HepG2 (cell line): ENCODE measurements at regions not wholly inside any gene's neighbourhood (a gene's known extent, or its start where the extent isn't known, plus 50 kb on each side); places are given as distances from the start of the nearest gene placed in this dataset.

Experiments used
- ATAC-seq: fragments of 200-7000 bp; cut with Tn5 transposase; 3 replicates; pipeline ENCODE4 v1.9.1; 2020; ENCODE audit warnings: mild to moderate bottlenecking, moderate library complexity
- BruUV-seq: library from RNA; stranded (reverse); fragments of 400-500 nt; replicated peaks from 2 replicates; lab custom pipeline; 2021; lab: Mats Ljungman, UMichigan
- CTCF ChIA-PET: fragments of 300-600 bp; formaldehyde crosslinking; extraction: SDS; loops from one replicate; lab custom pipeline; 2021; ENCODE audit warnings: low total read pairs, inconsistent platforms, low intra/inter-chr PET ratio; lab: Yijun Ruan, JAX
- POLR2A ChIA-PET: fragments of 350-600 bp; sonication (Branson Sonifier 250); formaldehyde crosslinking; loops from one replicate; lab custom pipeline; 2020; ENCODE audit warnings: antibody characterized with exemption, inconsistent platforms; lab: Yijun Ruan, JAX
- DNase-seq: peaks from one replicate; pipeline ENCODE4 v3.0.0-alpha.2; 2015; ENCODE audit warnings: low spot score
- FAIRE-seq: peaks from 3 replicates; lab custom pipeline; 2011; peaks lifted over from hg19 to GRCh38; lab: Jason Lieb, UNC
- H2AFZ ChIP-seq: one replicate; pipeline ENCODE4 v1.6.1; 2011; ENCODE audit warnings: low read length, inconsistent platforms
- H3K27ac ChIP-seq: fragments of 300-600 bp; 3 replicates; pipeline ENCODE4 v1.8.0; 2011; ENCODE audit warnings: mixed run types, mild to moderate bottlenecking, mixed read lengths, low read length, inconsistent platforms; ENCODE audit not compliant: insufficient read depth; ENCODE audit errors: extremely low read length
- H3K27me3 ChIP-seq, 2 experiments: fragments of 200-600 bp in 1 of 2; 2 replicates in 1 of 2; 3 replicates in 1 of 2; pipeline versions ENCODE4 v1.6.0 to v1.8.0; 2011; ENCODE audit warnings: low read length in 2 of 2, mild to moderate bottlenecking in 2 of 2, moderate library complexity in 2 of 2, inconsistent platforms in 1 of 2; ENCODE audit not compliant: insufficient read depth in 2 of 2, control insufficient read depth in 1 of 2
- H3K36me3 ChIP-seq, 2 experiments: fragments of 200-600 bp in 1 of 2; replicated peaks in 1 of 2; 2 replicates in 1 of 2; 3 replicates in 1 of 2; pipeline versions ENCODE4 v1.5.1 to v1.8.0; 2011; ENCODE audit warnings: low read length in 2 of 2, inconsistent platforms in 1 of 2; ENCODE audit not compliant: insufficient read depth in 2 of 2, control insufficient read depth in 1 of 2
- H3K4me1 ChIP-seq: 2 replicates; pipeline ENCODE4 v1.5.1; 2012; ENCODE audit warnings: low read length, inconsistent platforms; ENCODE audit not compliant: insufficient read depth
- H3K4me2 ChIP-seq: 2 replicates; pipeline ENCODE4 v1.6.0; 2011; ENCODE audit warnings: low read depth, low read length, inconsistent platforms
- H3K4me3 ChIP-seq, 3 experiments: fragments of 200-600 bp in 1 of 3; sonication (generic), shearing (Covaris generic) in 1 of 3; replicated peaks in 1 of 3; 2 replicates each; pipeline ENCODE4 v1.5.1; 2011 to 2016; ENCODE audit warnings: low read length in 3 of 3, inconsistent platforms in 2 of 3, low read depth in 2 of 3, mild to moderate bottlenecking in 2 of 3, control low read depth in 1 of 3, mixed read lengths in 1 of 3; ENCODE audit not compliant: insufficient read depth in 1 of 3
- H3K79me2 ChIP-seq: one replicate; pipeline ENCODE4 v1.6.1; 2011; ENCODE audit warnings: low read length, inconsistent platforms; ENCODE audit not compliant: insufficient read depth
- H3K9ac ChIP-seq: 2 replicates; pipeline ENCODE4 v1.6.0; 2011; ENCODE audit warnings: mild to moderate bottlenecking, low read depth, low read length, inconsistent platforms; ENCODE audit not compliant: insufficient read depth
- H3K9me3 ChIP-seq: 2 replicates; pipeline ENCODE4 v1.5.1; 2012; ENCODE audit warnings: mild to moderate bottlenecking, low read length
- H4K20me1 ChIP-seq: 2 replicates; pipeline ENCODE4 v1.6.0; 2011; ENCODE audit warnings: inconsistent platforms, mild to moderate bottlenecking, low read length, moderate library complexity; ENCODE audit not compliant: insufficient read depth
- ARNTL ChIP-seq: sonication (generic); formaldehyde crosslinking; IDR thresholded peaks from 2 replicates; pipeline ENCODE4 v1.4.0; 2020; ENCODE audit warnings: mild to moderate bottlenecking, missing genetic modification reagents
- ATRX ChIP-seq: sonication (generic); formaldehyde crosslinking; IDR thresholded peaks from 2 replicates; pipeline ENCODE4 v1.4.0; 2020; ENCODE audit warnings: missing genetic modification reagents, borderline replicate concordance
- HOXD1 ChIP-seq: sonication (generic); formaldehyde crosslinking; IDR thresholded peaks from 2 replicates; pipeline ENCODE4 v1.5.0; 2020; ENCODE audit warnings: missing genetic modification reagents
- KDM5B ChIP-seq: sonication (generic); formaldehyde crosslinking; IDR thresholded peaks from 2 replicates; pipeline ENCODE4 v1.4.0; 2020; ENCODE audit warnings: missing genetic modification reagents, mild to moderate bottlenecking, borderline replicate concordance
- SSRP1 ChIP-seq: IDR thresholded peaks from 2 replicates; pipeline ENCODE4 v1.6.1; 2016; ENCODE audit warnings: control low read depth
- ZBTB34 ChIP-seq: sonication (generic); formaldehyde crosslinking; IDR thresholded peaks from 2 replicates; pipeline ENCODE4 v1.8.0; 2022; ENCODE audit warnings: mild to moderate bottlenecking, missing genetic modification reagents
- ZBTB37 ChIP-seq: sonication (generic); formaldehyde crosslinking; IDR thresholded peaks from 2 replicates; pipeline ENCODE4 v1.4.0; 2020; ENCODE audit warnings: mild to moderate bottlenecking, missing genetic modification reagents
- ZBTB7B ChIP-seq: sonication (generic); formaldehyde crosslinking; IDR thresholded peaks from 2 replicates; pipeline ENCODE4 v1.4.0; 2020; ENCODE audit warnings: missing genetic modification reagents
- ZBTB8A ChIP-seq: sonication (generic); formaldehyde crosslinking; IDR thresholded peaks from 2 replicates; pipeline ENCODE4 v1.4.0; 2020; ENCODE audit warnings: mild to moderate bottlenecking, low read depth, missing genetic modification reagents, borderline replicate concordance
- ZMYM2 ChIP-seq: sonication (generic); formaldehyde crosslinking; IDR thresholded peaks from 2 replicates; pipeline ENCODE4 v1.8.0; 2022; ENCODE audit warnings: mild to moderate bottlenecking, missing genetic modification reagents
- ZNF784 ChIP-seq: sonication (generic); formaldehyde crosslinking; IDR thresholded peaks from 2 replicates; pipeline ENCODE4 v1.5.1; 2020; ENCODE audit warnings: missing genetic modification reagents, mild to moderate bottlenecking, borderline replicate concordance
- ZSCAN20 ChIP-seq: sonication (generic); formaldehyde crosslinking; IDR thresholded peaks from 2 replicates; pipeline ENCODE4 v1.4.0; 2020; ENCODE audit warnings: missing genetic modification reagents, mild to moderate bottlenecking, borderline replicate concordance
- WGBS: methylation state at CpG from one replicate; pipeline ENCODE4 v1.1.6; 2017; ENCODE audit warnings: low lambda C conversion rate; 5-methylcytosine and 5-hydroxymethylcytosine counted together
- in situ Hi-C: cut with HindIII; loops from 2 replicates; pipeline ENCODE4 v1.10.0; 2017; ENCODE audit warnings: low pct_unique_long_range_greater_than_20kb; ENCODE audit not compliant: extremely low pct_ligation_motif_present
- intact Hi-C: fragments of 100-400 bp; cut with micrococcal nuclease; formaldehyde crosslinking; loops from one replicate; pipeline ENCODE4 v1.10.0; 2022; ENCODE audit not compliant: unreplicated experiment

- no TSS peak for BruUV-seq
- intact Hi-C loops (no loop called here), in situ Hi-C loops (no loop called here)
- H2AFZ ChIP-seq = no peak overlapping the region
- no peaks in the 10 kb centered on the region for H3K27me3 ChIP-seq
- no peak overlapping the region for H3K9ac ChIP-seq
- TF ChIP-seq ZMYM2 (CRISPR knock-in tag) (no peak), ZBTB8A (CRISPR knock-in tag) (no peak), HOXD1 (CRISPR knock-in tag) (no peak), KDM5B (CRISPR knock-in tag) (no peak), ZSCAN20 (CRISPR knock-in tag) (no peak), ATRX (no peak), ARNTL (CRISPR knock-in tag) (no peak), SSRP1 (CRISPR knock-in tag) (no peak), ZBTB34 (CRISPR knock-in tag) (no peak), ZBTB37 (CRISPR knock-in tag) (no peak), ZNF784 (CRISPR knock-in tag) (no peak), ZBTB7B (CRISPR knock-in tag) (no peak)
- no peaks in the 10 kb centered on the region for H3K9me3 ChIP-seq
- H3K4me1 ChIP-seq = no peaks in the 10 kb centered on the region
- H3K36me3 ChIP-seq = no peaks in the 10 kb centered on the region
- ChIA-PET POLR2A (no interaction called here), CTCF (no interaction called here)
- H3K27ac ChIP-seq = no peak overlapping the region
- no peak overlapping the region for H3K4me2 ChIP-seq
- ATAC-seq = no peak
- H4K20me1 ChIP-seq = no peaks in the 10 kb centered on the region
- FAIRE-seq = no peak
- H3K79me2 ChIP-seq = no peaks in the 10 kb centered on the region
- no peak overlapping the region for H3K4me3 ChIP-seq
- no peak for DNase-seq
- 0% methylated on average over 5 of the region's 5 CpGs for WGBS
Observed at GRCh38 chr2:139924070-139924469, 1143.9 kb upstream of the NXPH2 start.
